Transverse colon (tissue), 4 donors: ENCODE measurements at regions not wholly inside any gene's neighbourhood (a gene's known extent, or its start where the extent isn't known, plus 50 kb on each side); places are given as distances from the start of the nearest gene placed in this dataset.

Source experiments
- DNase-seq: peaks from one replicate; pipeline ENCODE4 v3.0.0-alpha.2; 2019
- H3K27ac ChIP-seq, 4 donors: fragments of 200-600 bp; sonication (generic); 2 replicates each; pipeline ENCODE4 v1.5.1; 2016 to 2018; ENCODE audit warnings: inconsistent platforms in 4 of 4
- H3K27me3 ChIP-seq: fragments of 200-600 bp; sonication (generic); 2 replicates; pipeline ENCODE4 v1.5.1; 2017; ENCODE audit warnings: inconsistent platforms
- H3K36me3 ChIP-seq, 4 donors: fragments of 200-600 bp; sonication (generic); 2 replicates each; pipeline ENCODE4 v1.5.1; 2017 to 2019; ENCODE audit warnings: inconsistent platforms in 4 of 4
- H3K4me1 ChIP-seq, 4 donors: fragments of 200-600 bp; sonication (generic); 2 replicates each; pipeline ENCODE4 v1.5.1; 2017 to 2020; ENCODE audit warnings: inconsistent platforms in 4 of 4
- H3K4me3 ChIP-seq, 4 donors: fragments of 200-600 bp; sonication (generic); 1 replicate in 1 of 4; 2 replicates in 3 of 4; pipeline versions ENCODE4 v1.5.1 to v1.6.1; 2017 to 2019; ENCODE audit warnings: inconsistent platforms in 4 of 4
- H3K9me3 ChIP-seq, 2 donors: fragments of 200-600 bp; sonication (generic); 2 replicates each; pipeline ENCODE4 v1.5.1; 2017 to 2019; ENCODE audit warnings: inconsistent platforms in 2 of 2
- CTCF ChIP-seq, 5 experiments: fragments of 200-600 bp in 3 of 5; fragments of 450-650 bp in 2 of 5; sonication (generic) in 3 of 5; IDR thresholded peaks; 1 replicate in 2 of 5; 2 replicates in 3 of 5; pipeline ENCODE4 v1.5.1; 2016 to 2017; ENCODE audit warnings: antibody characterized with exemption in 5 of 5, inconsistent platforms in 3 of 5, mild to moderate bottlenecking in 2 of 5, moderate library complexity in 1 of 5
- EP300 ChIP-seq: sonication (generic); formaldehyde crosslinking; IDR thresholded peaks from one replicate; pipeline ENCODE4 v1.6.1; 2017; ENCODE audit warnings: antibody characterized with exemption, low read depth
- POLR2A ChIP-seq: fragments of 450-650 bp; IDR thresholded peaks from one replicate; pipeline ENCODE4 v1.6.1; 2016; ENCODE audit warnings: antibody characterized with exemption, mild to moderate bottlenecking, moderate library complexity
- POLR2AphosphoS5 ChIP-seq, 3 donors: sonication (generic); formaldehyde crosslinking; IDR thresholded peaks; one replicate each; pipeline ENCODE4 v1.6.1; 2016; ENCODE audit warnings: antibody characterized with exemption in 3 of 3
- WGBS, 2 donors: methylation state at CpG; one replicate each; pipeline ENCODE4 v1.1.5; 2018; ENCODE audit warnings: low coverage in 1 of 2; 5-methylcytosine and 5-hydroxymethylcytosine counted together
- in situ Hi-C, 4 donors: fragments of 200-750 bp; cut with MboI; loops; one replicate each; pipeline versions ENCODE4 v1.15.0 to v1.15.1; 2017; ENCODE audit warnings: low sequenced_read_pairs in 3 of 4, low pct_ligation_motif_present in 1 of 4, low pct_unique_long_range_greater_than_20kb in 1 of 4
- intact Hi-C: fragments of 100-400 bp; cut with DNase I; formaldehyde crosslinking; loops from one replicate; pipeline ENCODE4 v1.15.1; 2023; ENCODE audit warnings: low total_unique reads

GRCh38 chr18:56409736-56410135, 228.7 kb downstream of the TXNL1 start:
- no peak for DNase-seq
- Histone ChIP-seq H3K27me3 (no peaks in the 10 kb centered on the region), H3K4me3 (no peak overlapping the region), H3K36me3 (no peaks in the 10 kb centered on the region), H3K27ac (no peak overlapping the region), H3K9me3 (no peaks in the 10 kb centered on the region), H3K4me1 (no peaks in the 10 kb centered on the region)
- intact Hi-C loops = no loop called here
- in situ Hi-C loops = no loop called here
- TF ChIP-seq CTCF (IDR thresholded peaks at IDR 0.05) (no peak), POLR2AphosphoS5 (IDR thresholded peaks at IDR 0.05) (no peak), EP300 (no peak), POLR2A (no peak)

GRCh38 chr18:56407646-56408180, 230.7 kb downstream of the TXNL1 start:
- Histone ChIP-seq H3K4me1 (no peaks in the 10 kb centered on the region), H3K27ac (no peak overlapping the region), H3K9me3 (no peaks in the 10 kb centered on the region), H3K27me3 (no peaks in the 10 kb centered on the region), H3K36me3 (no peaks in the 10 kb centered on the region), H3K4me3 (no peak overlapping the region)
- no peak for TF ChIP-seq POLR2AphosphoS5 (IDR thresholded peaks at IDR 0.05)
- TF ChIP-seq CTCF (IDR thresholded peaks at IDR 0.05) = no peak
- TF ChIP-seq POLR2A = no peak
- TF ChIP-seq EP300 = no peak
- 85 to 93% methylated on average over 4 of the region's 4 CpGs for WGBS, 2 donors
- intact Hi-C loops (no loop called here), in situ Hi-C loops (no loop called here)
- no peak for DNase-seq

GRCh38 chr18:56402872-56403516, 235.4 kb downstream of the TXNL1 start:
- no peaks in the 10 kb centered on the region for H3K36me3 ChIP-seq
- no peak overlapping the region for H3K27ac ChIP-seq
- in situ Hi-C loops = no loop called here
- H3K4me1 ChIP-seq = no peaks in the 10 kb centered on the region
- H3K9me3 ChIP-seq = no peaks in the 10 kb centered on the region
- no peaks in the 10 kb centered on the region for H3K27me3 ChIP-seq
- H3K4me3 ChIP-seq = no peak overlapping the region
- 76 to 85% methylated on average over 1 of the region's 1 CpG for WGBS, 2 donors
- intact Hi-C loops = no loop called here
- DNase-seq = no peak
- no peak for TF ChIP-seq POLR2A
- no peak for TF ChIP-seq POLR2AphosphoS5 (IDR thresholded peaks at IDR 0.05)
- no peak for TF ChIP-seq EP300
- TF ChIP-seq CTCF (IDR thresholded peaks at IDR 0.05) = no peak

- no peak for DNase-seq
- H3K36me3 ChIP-seq = no peaks in the 10 kb centered on the region
- no peak overlapping the region for H3K4me3 ChIP-seq
- no peaks in the 10 kb centered on the region for H3K27me3 ChIP-seq
- intact Hi-C loops (no loop called here), in situ Hi-C loops (no loop called here)
- 78 to 100% methylated on average over 1 to 3 of the region's 3 CpGs for WGBS, 2 donors
- TF ChIP-seq POLR2AphosphoS5 (IDR thresholded peaks at IDR 0.05) (no peak), POLR2A (no peak), EP300 (no peak), CTCF (IDR thresholded peaks at IDR 0.05) (no peak)
- H3K9me3 ChIP-seq = no peaks in the 10 kb centered on the region
- no peak overlapping the region for H3K27ac ChIP-seq
- H3K4me1 ChIP-seq = no peaks in the 10 kb centered on the region
Observed at GRCh38 chr18:56393870-56394269, 244.5 kb downstream of the TXNL1 start.
